ENCODE measurements at regions not wholly inside any gene's neighbourhood (a gene's known extent, or its start where the extent isn't known, plus 50 kb on each side); places are given as distances from the start of the nearest gene placed in this dataset.

GRCh38 chr11:130649801-130650200, 201.4 kb downstream of the ADAMTS15 start:
- peak overlapping the region; percentile 74 to 88 for H3K27ac ChIP-seq
- DNase-seq (ENCODE audit: low spot score), result no peak
- no peak overlapping the region for H3K4me3 ChIP-seq
- no peak for TF ChIP-seq CTCF (IDR thresholded peaks at IDR 0.05)

GRCh38 chr11:130650456-130651030, 202.1 kb downstream of the ADAMTS15 start:
- Histone ChIP-seq H3K4me3 (no peak overlapping the region), H3K27ac (peak overlapping the region; percentile 74 to 88)
- TF ChIP-seq CTCF (IDR thresholded peaks at IDR 0.05), result no peak
- no peak for DNase-seq (ENCODE audit: low spot score)

GRCh38 chr11:130651066-130651855, 202.8 kb downstream of the ADAMTS15 start:
- Histone ChIP-seq H3K27ac (peak overlapping the region; percentile 74 to 88), H3K4me3 (no peak overlapping the region)
- no peak for DNase-seq (ENCODE audit: low spot score)
- TF ChIP-seq CTCF (IDR thresholded peaks at IDR 0.05), result no peak

GRCh38 chr11:130652671-130653335, 204.4 kb downstream of the ADAMTS15 start:
- DNase-seq (ENCODE audit: low spot score), result peak; percentile 87
- TF ChIP-seq CTCF (IDR thresholded peaks at IDR 0.05), result no peak
- peak overlapping the region; percentile 71 to 89 for H3K27ac ChIP-seq

GRCh38 chr11:130653838-130654636, 205.6 kb downstream of the ADAMTS15 start:
- peak overlapping the region; percentile 71 to 89 for H3K27ac ChIP-seq
- H3K4me3 ChIP-seq, result peak overlapping the region; percentile 34
- no peak for TF ChIP-seq CTCF (IDR thresholded peaks at IDR 0.05)
- peak; percentile 86 for DNase-seq (ENCODE audit: low spot score)

More at GRCh38 chr11:130652671-130653335, 204.4 kb downstream of the ADAMTS15 start:
- no peak overlapping the region for H3K4me3 ChIP-seq

- TF ChIP-seq CTCF (IDR thresholded peaks at IDR 0.05), result no peak
- Histone ChIP-seq H3K4me3 (no peak overlapping the region), H3K27ac (peak overlapping the region; percentile 71 to 89)
- DNase-seq (ENCODE audit: low spot score), result no peak
Measured at GRCh38 chr11:130655300-130655699, 206.9 kb downstream of the ADAMTS15 start.
